NCI-H524 treated with DMSO at 0.1 percent for 48 hours (cell line): ENCODE measurements at regions not wholly inside any gene's neighbourhood (a gene's known extent, or its start where the extent isn't known, plus 50 kb on each side); places are given as distances from the start of the nearest gene placed in this dataset.

Experiments
- DNase-seq: peaks from one replicate; lab custom pipeline; 2025; lab: John Stamatoyannopoulos, UW

- peak; percentile 88 for DNase-seq
Measured at GRCh38 chr20:51156041-51156982, 133.4 kb upstream of the KCNG1 start.

GRCh38 chr20:51154708-51155690, 132.1 kb upstream of the KCNG1 start:
- DNase-seq: no peak

GRCh38 chr20:51153867-51154707, 131.2 kb upstream of the KCNG1 start:
- no peak for DNase-seq

- peak; percentile 12 for DNase-seq
Measured at GRCh38 chr20:51148941-51149340, 126.0 kb upstream of the KCNG1 start.

GRCh38 chr20:51144476-51144875, 121.6 kb upstream of the KCNG1 start:
- no peak for DNase-seq

DNA sequence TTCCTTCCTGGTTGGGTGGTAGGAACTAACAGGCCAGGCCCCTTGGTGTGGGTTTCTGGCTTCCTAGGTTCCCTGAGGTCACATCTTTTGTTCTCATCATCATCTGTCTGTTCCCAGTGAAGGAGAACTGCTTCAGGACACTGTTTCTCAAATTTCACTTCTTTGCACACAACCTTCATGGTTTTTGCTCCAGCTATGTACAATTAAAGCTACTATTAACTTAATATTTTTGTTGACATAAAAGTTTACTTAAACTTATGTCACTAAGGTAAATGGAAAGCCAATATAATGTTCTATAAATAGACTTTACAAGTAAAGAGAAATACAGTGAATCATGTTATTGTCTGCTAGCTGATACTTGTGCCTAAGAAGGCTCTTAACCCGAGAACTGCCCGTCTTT, 120.7 kb upstream of the KCNG1 start:
- no peak for DNase-seq

- DNase-seq: no peak
Measured at GRCh38 chr20:51142448-51142847, 119.5 kb upstream of the KCNG1 start.

GRCh38 chr20:51140671-51141070, 117.8 kb upstream of the KCNG1 start:
- no peak for DNase-seq

DNA sequence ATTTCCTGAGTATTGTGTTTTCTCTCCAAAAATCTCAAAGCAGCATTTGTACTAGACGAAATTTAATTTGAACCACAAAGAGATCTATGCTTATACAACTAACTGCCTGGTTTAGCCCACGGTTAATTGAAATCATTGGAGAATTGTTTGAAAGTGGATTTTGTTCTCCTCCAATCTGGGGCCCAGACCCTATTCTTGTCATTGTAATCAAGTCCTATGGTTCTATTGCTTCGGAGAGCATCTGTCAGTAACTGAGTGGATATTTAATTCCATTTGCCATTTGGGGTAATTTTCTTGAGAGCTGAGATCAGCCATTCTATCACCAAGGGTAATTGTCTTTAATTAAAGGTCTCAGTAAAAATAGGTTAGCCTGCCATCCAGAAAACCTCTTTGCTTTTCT, 117.0 kb upstream of the KCNG1 start:
- DNase-seq: peak; percentile 38

DNA sequence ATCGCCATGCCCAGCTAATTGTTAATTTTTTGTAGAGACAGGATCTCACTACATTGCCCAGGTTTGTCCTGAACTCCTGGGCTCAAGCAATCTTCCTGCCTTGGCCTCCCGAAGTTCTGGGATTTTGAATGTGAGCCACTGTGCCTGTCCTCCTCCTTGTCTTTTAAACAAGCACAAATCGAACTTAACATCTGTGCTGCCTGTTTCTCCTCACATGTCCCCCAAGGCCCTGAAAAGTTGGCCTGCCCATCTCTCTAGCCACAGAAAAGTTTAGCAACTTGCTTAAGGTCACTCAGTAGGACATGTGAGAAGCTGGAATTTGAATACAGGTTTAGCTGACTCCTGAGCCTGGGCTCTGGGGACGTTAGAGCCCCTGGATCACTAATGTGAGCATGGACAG, 115.7 kb upstream of the KCNG1 start:
- no peak for DNase-seq

DNA sequence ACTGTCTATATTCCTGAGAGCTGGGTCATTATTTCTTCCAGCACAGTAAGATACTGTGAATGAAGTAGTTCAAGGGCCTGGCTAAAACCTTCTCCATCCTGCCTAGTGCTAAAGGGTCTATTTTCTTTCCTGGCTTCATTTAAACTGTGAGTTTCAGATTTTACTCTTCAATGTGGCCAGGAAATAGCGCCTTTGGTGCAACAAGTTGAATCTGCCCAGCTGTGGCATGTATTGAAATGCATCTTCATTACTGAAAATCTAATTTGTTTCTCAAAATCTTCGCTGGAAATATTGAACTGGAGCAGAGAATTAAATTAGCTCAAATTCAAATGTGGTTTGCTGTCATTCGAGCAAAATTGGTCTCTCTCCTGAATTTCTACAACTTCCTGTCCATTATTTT, 114.6 kb upstream of the KCNG1 start:
- no peak for DNase-seq

DNA sequence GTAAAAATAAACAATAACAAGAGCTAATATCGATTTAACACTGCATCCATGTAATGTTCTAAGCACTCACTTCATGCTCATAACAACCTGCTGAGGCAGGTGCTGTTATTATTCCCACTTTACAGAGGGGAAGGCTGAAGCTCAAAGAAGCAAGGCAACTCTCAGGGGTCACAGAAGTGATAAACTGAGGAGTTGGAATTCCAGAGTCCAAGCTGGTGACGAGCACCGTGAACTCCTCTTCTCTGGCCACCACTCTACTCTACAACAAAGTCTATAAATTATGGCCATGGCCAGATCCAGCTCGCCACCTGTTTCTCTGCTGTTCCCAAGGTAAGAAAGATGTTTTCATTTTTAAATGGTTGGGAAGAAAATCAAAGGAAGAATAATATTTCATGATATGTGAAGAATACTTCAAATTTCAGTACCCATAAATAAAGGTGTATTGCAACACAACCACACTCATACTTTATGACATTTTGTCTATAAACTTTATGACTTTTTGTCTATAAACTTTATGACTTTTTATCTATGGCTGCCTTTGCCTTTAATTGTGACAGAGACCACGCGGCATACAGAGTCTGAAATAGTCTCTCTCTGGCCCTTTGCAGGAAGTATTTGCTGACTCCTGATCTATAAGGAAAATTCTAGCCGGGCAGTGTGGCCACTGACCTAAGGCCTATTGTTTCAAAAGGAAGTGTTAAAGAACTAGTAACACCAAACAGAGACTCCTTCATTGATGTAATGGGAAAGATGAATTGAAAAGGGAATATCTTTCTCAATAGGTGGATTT, 113.2 kb upstream of the KCNG1 start:
- DNase-seq: no peak

- no peak for DNase-seq
Measured at GRCh38 chr20:51134405-51134804, 111.5 kb upstream of the KCNG1 start.

DNA sequence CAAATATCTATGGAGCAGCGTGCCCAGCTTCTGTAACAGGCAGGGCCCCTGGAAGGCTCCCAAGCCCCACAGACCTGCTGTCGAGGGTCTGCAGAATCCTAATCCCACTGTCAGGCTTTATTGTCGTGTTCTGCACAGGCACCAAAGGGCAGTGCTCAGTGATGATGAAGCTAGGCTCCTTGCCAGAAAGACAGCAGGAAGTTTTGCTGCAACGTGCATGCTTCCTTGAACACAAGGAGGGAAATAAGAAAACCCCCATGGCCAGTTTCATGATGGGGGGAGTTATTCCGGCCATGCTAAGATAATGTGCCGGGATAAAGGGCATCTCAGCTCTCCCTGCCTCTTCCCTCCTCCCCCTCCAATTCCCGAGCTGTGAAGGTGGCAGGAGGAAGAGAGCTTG, 109.4 kb upstream of the KCNG1 start:
- DNase-seq: no peak

GRCh38 chr20:51131811-51132210, 108.9 kb upstream of the KCNG1 start:
- DNase-seq: no peak

DNA sequence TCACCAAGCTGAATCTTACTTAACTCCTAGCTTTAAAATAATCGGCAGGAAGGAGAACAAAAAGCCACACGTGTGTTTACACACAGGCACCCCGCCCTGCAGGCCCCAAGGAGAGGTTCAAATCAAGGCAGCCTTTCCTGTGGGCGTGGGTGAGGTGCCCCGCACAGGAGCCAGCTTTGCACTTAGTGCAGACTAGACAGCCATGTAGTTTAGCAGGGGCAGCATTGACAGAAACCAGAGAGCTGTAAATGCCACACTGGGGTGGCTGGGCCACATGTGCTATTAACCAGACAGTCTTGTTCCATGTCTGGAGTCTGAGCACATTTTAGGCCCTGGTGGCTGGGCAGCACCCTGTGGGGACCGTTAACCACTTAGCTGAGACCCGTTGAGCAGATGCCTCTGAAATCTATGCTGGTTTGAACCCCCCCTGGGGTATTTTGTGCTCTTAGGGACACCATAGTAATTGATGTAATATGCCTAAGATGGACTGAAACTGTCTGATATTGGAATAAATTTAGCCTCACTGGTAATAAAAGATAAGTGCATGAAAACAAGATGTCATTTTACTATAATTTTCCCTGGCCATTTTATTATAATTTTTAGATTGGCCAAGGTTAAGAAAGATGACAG, 106.4 kb upstream of the KCNG1 start:
- no peak for DNase-seq

DNA sequence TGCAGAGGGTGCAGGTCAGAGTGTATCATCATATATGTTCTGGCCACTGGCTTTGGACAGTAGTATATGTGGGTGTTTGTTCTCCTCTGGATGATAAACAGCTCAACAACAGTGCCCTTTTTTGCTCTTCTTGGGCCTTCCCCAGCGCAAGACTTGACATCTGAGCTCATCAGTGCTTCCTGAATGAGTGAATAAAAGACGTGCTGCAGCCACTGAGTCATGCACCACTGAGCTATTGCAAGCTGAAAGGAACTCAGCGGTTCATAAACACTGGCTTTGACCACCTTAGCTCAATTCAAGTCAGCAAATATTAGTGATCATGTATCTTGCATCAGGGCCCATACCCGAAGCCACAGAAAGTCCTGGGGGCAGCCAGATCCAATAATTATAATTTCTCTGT, 105.3 kb upstream of the KCNG1 start:
- DNase-seq: no peak

GRCh38 chr20:51127713-51128112, 104.8 kb upstream of the KCNG1 start:
- no peak for DNase-seq

DNA sequence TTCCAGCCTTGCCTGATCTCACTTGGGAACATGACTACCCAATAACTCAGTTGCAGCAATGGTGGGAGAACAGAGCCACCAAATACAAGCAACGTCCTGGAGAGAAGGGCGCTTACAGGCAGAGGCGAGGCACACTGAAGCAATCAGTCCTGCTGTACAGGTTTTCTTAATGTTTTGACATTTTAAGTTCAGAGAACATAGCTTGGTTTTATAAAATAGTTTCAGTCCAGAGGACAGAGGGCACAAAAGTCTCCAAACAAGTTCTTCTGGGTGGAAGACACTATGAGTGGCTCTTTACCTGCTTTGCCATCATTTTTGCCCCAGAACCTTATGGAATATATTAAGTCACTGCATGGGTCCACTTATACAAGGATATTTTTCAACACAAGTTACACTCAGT, 103.4 kb upstream of the KCNG1 start:
- no peak for DNase-seq

GRCh38 chr20:51125780-51126179, 102.9 kb upstream of the KCNG1 start:
- no peak for DNase-seq

- DNase-seq: no peak
Measured at GRCh38 chr20:51125105-51125504, 102.2 kb upstream of the KCNG1 start.
